ENCODE measurements at regions not wholly inside any gene's neighbourhood (a gene's known extent, or its start where the extent isn't known, plus 50 kb on each side); places are given as distances from the start of the nearest gene placed in this dataset.

GRCh38 chr15:81914734-81915256 lies 131.0 kb downstream of the MEX3B start:
- no peak for DNase-seq (ENCODE audit: low read depth, low spot score)
- H3K27ac ChIP-seq: no peak overlapping the region

GRCh38 chr15:81914333-81914732 lies 131.5 kb downstream of the MEX3B start:
- no peak overlapping the region for H3K4me3 ChIP-seq
- no peaks in the 10 kb centered on the region for H3K9me3 ChIP-seq (ENCODE audit: low read depth, low read length)
- no peak overlapping the region for H3K27ac ChIP-seq
- DNase-seq (ENCODE audit: low read depth, low spot score): no peak
- TF ChIP-seq EZH2 (IDR thresholded peaks at IDR 0.05): no peak
- TF ChIP-seq FOXP2 (optimal IDR thresholded peaks at IDR 0.05; ENCODE audit: control extremely low read depth, extremely low read length, insufficient read depth): no peak
- TF ChIP-seq POLR2AphosphoS5 (IDR thresholded peaks at IDR 0.05; ENCODE audit: borderline replicate concordance, low read depth, low read length): no peak
- H3K36me3 ChIP-seq (ENCODE audit: insufficient read depth, low read length): no peaks in the 10 kb centered on the region
- H3K9ac ChIP-seq (ENCODE audit: insufficient read length): no peak overlapping the region

More at GRCh38 chr15:81914734-81915256, 131.0 kb downstream of the MEX3B start:
- no peak overlapping the region for H3K4me3 ChIP-seq
- no peaks in the 10 kb centered on the region for H3K9me3 ChIP-seq (ENCODE audit: low read depth, low read length)
- H3K36me3 ChIP-seq (ENCODE audit: insufficient read depth, low read length): no peaks in the 10 kb centered on the region
- TF ChIP-seq FOXP2 (optimal IDR thresholded peaks at IDR 0.05; ENCODE audit: control extremely low read depth, extremely low read length, insufficient read depth): no peak
- TF ChIP-seq EZH2 (IDR thresholded peaks at IDR 0.05): no peak
- no peak for TF ChIP-seq POLR2AphosphoS5 (IDR thresholded peaks at IDR 0.05; ENCODE audit: borderline replicate concordance, low read depth, low read length)
- no peak overlapping the region for H3K9ac ChIP-seq (ENCODE audit: insufficient read length)

- H3K36me3 ChIP-seq (ENCODE audit: insufficient read depth, low read length): no peaks in the 10 kb centered on the region
- peak overlapping the region; percentile 99 for H3K27ac ChIP-seq
- peak overlapping the region; percentile 54 for H3K9ac ChIP-seq (ENCODE audit: insufficient read length)
- DNase-seq (ENCODE audit: low read depth, low spot score): no peak
- no peaks in the 10 kb centered on the region for H3K9me3 ChIP-seq (ENCODE audit: low read depth, low read length)
- TF ChIP-seq EZH2 (IDR thresholded peaks at IDR 0.05) (no peak), FOXP2 (optimal IDR thresholded peaks at IDR 0.05; ENCODE audit: control extremely low read depth, extremely low read length, insufficient read depth) (no peak), POLR2AphosphoS5 (IDR thresholded peaks at IDR 0.05; ENCODE audit: borderline replicate concordance, low read depth, low read length) (no peak)
- H3K4me3 ChIP-seq: no peak overlapping the region
Observed at GRCh38 chr15:81911022-81911971, 134.5 kb downstream of the MEX3B start.

- H3K36me3 ChIP-seq (ENCODE audit: insufficient read depth, low read length): no peaks in the 10 kb centered on the region
Observed at GRCh38 chr15:81910355-81911021, 135.3 kb downstream of the MEX3B start.

GRCh38 chr15:81909011-81909358 lies 136.8 kb downstream of the MEX3B start:
- no peaks in the 10 kb centered on the region for H3K36me3 ChIP-seq (ENCODE audit: insufficient read depth, low read length)
- H3K27ac ChIP-seq: peak overlapping the region; percentile 99
- peak overlapping the region; percentile 75 for H3K9ac ChIP-seq (ENCODE audit: insufficient read length)
- DNase-seq (ENCODE audit: low read depth, low spot score): no peak
- peak overlapping the region; percentile 59 for H3K4me3 ChIP-seq
- no peaks in the 10 kb centered on the region for H3K9me3 ChIP-seq (ENCODE audit: low read depth, low read length)
- TF ChIP-seq FOXP2 (optimal IDR thresholded peaks at IDR 0.05; ENCODE audit: control extremely low read depth, extremely low read length, insufficient read depth) (no peak), POLR2AphosphoS5 (IDR thresholded peaks at IDR 0.05; ENCODE audit: borderline replicate concordance, low read depth, low read length) (no peak), EZH2 (IDR thresholded peaks at IDR 0.05) (no peak)

More at GRCh38 chr15:81910355-81911021, 135.3 kb downstream of the MEX3B start:
- DNase-seq (ENCODE audit: low read depth, low spot score): no peak
- Histone ChIP-seq H3K9ac (ENCODE audit: insufficient read length) (peak overlapping the region; percentile 68), H3K9me3 (ENCODE audit: low read depth, low read length) (no peaks in the 10 kb centered on the region), H3K27ac (peak overlapping the region; percentile 99), H3K4me3 (peak overlapping the region; percentile 59)
- TF ChIP-seq FOXP2 (optimal IDR thresholded peaks at IDR 0.05; ENCODE audit: control extremely low read depth, extremely low read length, insufficient read depth) (no peak), POLR2AphosphoS5 (IDR thresholded peaks at IDR 0.05; ENCODE audit: borderline replicate concordance, low read depth, low read length) (no peak), EZH2 (IDR thresholded peaks at IDR 0.05) (no peak)

- Histone ChIP-seq H3K9me3 (ENCODE audit: low read depth, low read length) (no peaks in the 10 kb centered on the region), H3K27ac (peak overlapping the region; percentile 99), H3K36me3 (ENCODE audit: insufficient read depth, low read length) (no peaks in the 10 kb centered on the region), H3K4me3 (no peak overlapping the region), H3K9ac (ENCODE audit: insufficient read length) (no peak overlapping the region)
- no peak for DNase-seq (ENCODE audit: low read depth, low spot score)
- no peak for TF ChIP-seq EZH2 (IDR thresholded peaks at IDR 0.05)
- no peak for TF ChIP-seq FOXP2 (optimal IDR thresholded peaks at IDR 0.05; ENCODE audit: control extremely low read depth, extremely low read length, insufficient read depth)
- no peak for TF ChIP-seq POLR2AphosphoS5 (IDR thresholded peaks at IDR 0.05; ENCODE audit: borderline replicate concordance, low read depth, low read length)
Observed at GRCh38 chr15:81908111-81908510, 137.7 kb downstream of the MEX3B start.

- no peaks in the 10 kb centered on the region for H3K36me3 ChIP-seq (ENCODE audit: insufficient read depth, low read length)
- no peak overlapping the region for H3K4me3 ChIP-seq
- no peak overlapping the region for H3K9ac ChIP-seq (ENCODE audit: insufficient read length)
- no peaks in the 10 kb centered on the region for H3K9me3 ChIP-seq (ENCODE audit: low read depth, low read length)
- DNase-seq (ENCODE audit: low read depth, low spot score): no peak
- H3K27ac ChIP-seq: 0 out of 2 replicates have a peak overlapping the region, but pooled peaks have one; percentile 99
- no peak for TF ChIP-seq FOXP2 (optimal IDR thresholded peaks at IDR 0.05; ENCODE audit: control extremely low read depth, extremely low read length, insufficient read depth)
- TF ChIP-seq POLR2AphosphoS5 (IDR thresholded peaks at IDR 0.05; ENCODE audit: borderline replicate concordance, low read depth, low read length): no peak
- no peak for TF ChIP-seq EZH2 (IDR thresholded peaks at IDR 0.05)
Observed at GRCh38 chr15:81907521-81907920, 138.3 kb downstream of the MEX3B start.

GRCh38 chr15:81905889-81906288 lies 139.9 kb downstream of the MEX3B start:
- Histone ChIP-seq H3K9ac (ENCODE audit: insufficient read length) (no peak overlapping the region), H3K36me3 (ENCODE audit: insufficient read depth, low read length) (no peaks in the 10 kb centered on the region), H3K27ac (no peak overlapping the region), H3K9me3 (ENCODE audit: low read depth, low read length) (no peaks in the 10 kb centered on the region), H3K4me3 (no peak overlapping the region)
- TF ChIP-seq EZH2 (IDR thresholded peaks at IDR 0.05) (no peak), POLR2AphosphoS5 (IDR thresholded peaks at IDR 0.05; ENCODE audit: borderline replicate concordance, low read depth, low read length) (no peak), FOXP2 (optimal IDR thresholded peaks at IDR 0.05; ENCODE audit: control extremely low read depth, extremely low read length, insufficient read depth) (no peak)
- no peak for DNase-seq (ENCODE audit: low read depth, low spot score)

All from SK-N-MC (cell line).